ENCODE measurements at regions not wholly inside any gene's neighbourhood (a gene's known extent, or its start where the extent isn't known, plus 50 kb on each side); places are given as distances from the start of the nearest gene placed in this dataset.
A peak's percentile ranks its signal among the peaks of the same experiment; 100 is the strongest.

- no peak for DNase-seq (ENCODE audit: insufficient read length, low spot score, missing footprints)
- Histone ChIP-seq H3K4me3 (ENCODE audit: insufficient read depth, low read length) (no peak overlapping the region), H3K4me2 (ENCODE audit: insufficient read depth, low read length) (no peak overlapping the region), H2AFZ (ENCODE audit: low read length) (no peak overlapping the region), H3K79me2 (ENCODE audit: insufficient read depth, low read length) (no peaks in the 10 kb centered on the region), H3K4me1 (ENCODE audit: insufficient read depth, low read length) (peaks cover 10% of the 10 kb centered on the region), H3K36me3 (ENCODE audit: insufficient read depth, low read length) (no peaks in the 10 kb centered on the region), H4K20me1 (ENCODE audit: insufficient read depth, low read length) (no peaks in the 10 kb centered on the region), H3K9me3 (ENCODE audit: low read depth, low read length) (no peaks in the 10 kb centered on the region), H3K27me3 (ENCODE audit: insufficient read depth, low read length) (peaks cover 28% of the 10 kb centered on the region), H3K27ac (ENCODE audit: low read depth, low read length) (no peak overlapping the region)
- TF ChIP-seq, protein P1, sequence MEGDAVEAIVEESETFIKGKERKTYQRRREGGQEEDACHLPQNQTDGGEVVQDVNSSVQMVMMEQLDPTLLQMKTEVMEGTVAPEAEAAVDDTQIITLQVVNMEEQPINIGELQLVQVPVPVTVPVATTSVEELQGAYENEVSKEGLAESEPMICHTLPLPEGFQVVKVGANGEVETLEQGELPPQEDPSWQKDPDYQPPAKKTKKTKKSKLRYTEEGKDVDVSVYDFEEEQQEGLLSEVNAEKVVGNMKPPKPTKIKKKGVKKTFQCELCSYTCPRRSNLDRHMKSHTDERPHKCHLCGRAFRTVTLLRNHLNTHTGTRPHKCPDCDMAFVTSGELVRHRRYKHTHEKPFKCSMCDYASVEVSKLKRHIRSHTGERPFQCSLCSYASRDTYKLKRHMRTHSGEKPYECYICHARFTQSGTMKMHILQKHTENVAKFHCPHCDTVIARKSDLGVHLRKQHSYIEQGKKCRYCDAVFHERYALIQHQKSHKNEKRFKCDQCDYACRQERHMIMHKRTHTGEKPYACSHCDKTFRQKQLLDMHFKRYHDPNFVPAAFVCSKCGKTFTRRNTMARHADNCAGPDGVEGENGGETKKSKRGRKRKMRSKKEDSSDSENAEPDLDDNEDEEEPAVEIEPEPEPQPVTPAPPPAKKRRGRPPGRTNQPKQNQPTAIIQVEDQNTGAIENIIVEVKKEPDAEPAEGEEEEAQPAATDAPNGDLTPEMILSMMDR (IDR thresholded peaks at IDR 0.05; ENCODE audit: extremely low read depth, low read depth, low read length): no peak
Measured at GRCh38 chr6:165991341-165991740, 176.3 kb downstream of the TBXT start.

- H3K4me2 ChIP-seq (ENCODE audit: insufficient read depth, low read length): no peak overlapping the region
- H3K79me2 ChIP-seq (ENCODE audit: insufficient read depth, low read length): no peaks in the 10 kb centered on the region
- peaks cover 10% of the 10 kb centered on the region for H3K4me1 ChIP-seq (ENCODE audit: insufficient read depth, low read length)
- H2AFZ ChIP-seq (ENCODE audit: low read length): no peak overlapping the region
- no peaks in the 10 kb centered on the region for H3K36me3 ChIP-seq (ENCODE audit: insufficient read depth, low read length)
- H3K9me3 ChIP-seq (ENCODE audit: low read depth, low read length): no peaks in the 10 kb centered on the region
- no peak overlapping the region for H3K4me3 ChIP-seq (ENCODE audit: insufficient read depth, low read length)
- DNase-seq (ENCODE audit: insufficient read length, low spot score, missing footprints): no peak
- no peak overlapping the region for H3K27ac ChIP-seq (ENCODE audit: low read depth, low read length)
- no peaks in the 10 kb centered on the region for H4K20me1 ChIP-seq (ENCODE audit: insufficient read depth, low read length)
- H3K27me3 ChIP-seq (ENCODE audit: insufficient read depth, low read length): peaks cover 28% of the 10 kb centered on the region
- TF ChIP-seq, protein P1 (IDR thresholded peaks at IDR 0.05; ENCODE audit: extremely low read depth, low read depth, low read length): no peak
Measured at GRCh38 chr6:165990216-165990615, 177.4 kb downstream of the TBXT start.

GRCh38 chr6:165988757-165989456, 178.7 kb downstream of the TBXT start:
- no peaks in the 10 kb centered on the region for H3K79me2 ChIP-seq (ENCODE audit: insufficient read depth, low read length)
- peak overlapping the region; percentile 82 for H2AFZ ChIP-seq (ENCODE audit: low read length)
- H3K9me3 ChIP-seq (ENCODE audit: low read depth, low read length): no peaks in the 10 kb centered on the region
- TF ChIP-seq, protein P1 (IDR thresholded peaks at IDR 0.05; ENCODE audit: extremely low read depth, low read depth, low read length): no peak
- H3K36me3 ChIP-seq (ENCODE audit: insufficient read depth, low read length): no peaks in the 10 kb centered on the region
- H3K27ac ChIP-seq (ENCODE audit: low read depth, low read length): peak overlapping the region; percentile 72
- H3K4me2 ChIP-seq (ENCODE audit: insufficient read depth, low read length): peak overlapping the region; percentile 100
- peak overlapping the region; percentile 90 for H3K4me3 ChIP-seq (ENCODE audit: insufficient read depth, low read length)
- H3K4me1 ChIP-seq (ENCODE audit: insufficient read depth, low read length): peaks cover 10% of the 10 kb centered on the region
- H3K27me3 ChIP-seq (ENCODE audit: insufficient read depth, low read length): peaks cover 28% of the 10 kb centered on the region
- no peaks in the 10 kb centered on the region for H4K20me1 ChIP-seq (ENCODE audit: insufficient read depth, low read length)
- no peak for DNase-seq (ENCODE audit: insufficient read length, low spot score, missing footprints)

- Histone ChIP-seq H3K4me3 (ENCODE audit: insufficient read depth, low read length) (peak overlapping the region; percentile 90), H4K20me1 (ENCODE audit: insufficient read depth, low read length) (no peaks in the 10 kb centered on the region), H3K36me3 (ENCODE audit: insufficient read depth, low read length) (no peaks in the 10 kb centered on the region), H3K4me1 (ENCODE audit: insufficient read depth, low read length) (peaks cover 10% of the 10 kb centered on the region), H3K4me2 (ENCODE audit: insufficient read depth, low read length) (peak overlapping the region; percentile 100), H3K9me3 (ENCODE audit: low read depth, low read length) (no peaks in the 10 kb centered on the region), H3K27ac (ENCODE audit: low read depth, low read length) (peak overlapping the region; percentile 72), H3K79me2 (ENCODE audit: insufficient read depth, low read length) (no peaks in the 10 kb centered on the region), H3K27me3 (ENCODE audit: insufficient read depth, low read length) (peaks cover 28% of the 10 kb centered on the region), H2AFZ (ENCODE audit: low read length) (peak overlapping the region; percentile 82)
- peak; percentile 78 for DNase-seq (ENCODE audit: insufficient read length, low spot score, missing footprints)
- TF ChIP-seq, protein P1 (IDR thresholded peaks at IDR 0.05; ENCODE audit: extremely low read depth, low read depth, low read length): no peak
Measured at GRCh38 chr6:165988302-165988756, 179.3 kb downstream of the TBXT start.

Data from osteoblast (primary cell).